H1 (cell line): ENCODE measurements at regions not wholly inside any gene's neighbourhood (a gene's known extent, or its start where the extent isn't known, plus 50 kb on each side); places are given as distances from the start of the nearest gene placed in this dataset.

Experiments
- ASH2L ChIP-seq: fragments of 200-600, 300-600 bp; sonication (generic); IDR thresholded peaks from one replicate; pipeline ENCODE4 v1.7.1; 2017; ENCODE audit warnings: low read length
- ATF3 ChIP-seq: IDR thresholded peaks from 2 replicates; pipeline ENCODE4 v1.6.1; 2011; ENCODE audit warnings: low read depth, mild to moderate bottlenecking, low read length; ENCODE audit not compliant: insufficient read depth
- CHD7 ChIP-seq: fragments of 300-600 bp; sonication (generic); IDR thresholded peaks from 2 replicates; pipeline ENCODE4 v1.7.1; 2012; ENCODE audit warnings: low read length, moderate library complexity, mild to moderate bottlenecking, inconsistent platforms; ENCODE audit not compliant: insufficient replicate concordance
- EGR1 ChIP-seq: IDR thresholded peaks from 2 replicates; pipeline ENCODE4 v1.6.1; 2011; ENCODE audit warnings: low read depth, low read length, borderline replicate concordance
- FOSL1 ChIP-seq: IDR thresholded peaks from 2 replicates; pipeline ENCODE4 v1.6.1; 2011; ENCODE audit warnings: mild to moderate bottlenecking, low read depth, low read length, moderate library complexity; ENCODE audit not compliant: insufficient read depth
- KDM5A ChIP-seq: fragments of 200-600 bp; IDR thresholded peaks from 2 replicates; pipeline ENCODE4 v1.7.1; 2012; ENCODE audit warnings: mild to moderate bottlenecking, low read length, inconsistent platforms, mixed read lengths
- POLR2A ChIP-seq, 2 experiments: IDR thresholded peaks; 1 replicate in 1 of 2; 2 replicates in 1 of 2; pipeline ENCODE4 v1.6.1; 2011; ENCODE audit warnings: low read depth in 2 of 2, low read length in 2 of 2, mild to moderate bottlenecking in 2 of 2; ENCODE audit errors: control extremely low read depth in 1 of 2

- no peak for TF ChIP-seq CHD7
- TF ChIP-seq KDM5A: no peak
- TF ChIP-seq EGR1: no peak
- no peak for TF ChIP-seq POLR2A (IDR thresholded peaks at IDR 0.05; ENCODE audit: control extremely low read depth in 1 of 2, low read depth in 2 of 2, low read length in 2 of 2)
- no peak for TF ChIP-seq ATF3
- no peak for TF ChIP-seq FOSL1
- TF ChIP-seq ASH2L: no peak
- TF ChIP-seq, all 59 proteins: peak for 0
These were observed 224.7 kb downstream of the GLRX3 start (continued) for GRCh38 chr10:130360826-130361311.
